Left ventricle myocardium superior (tissue), 1 donor: ENCODE measurements at regions not wholly inside any gene's neighbourhood (a gene's known extent, or its start where the extent isn't known, plus 50 kb on each side); places are given as distances from the start of the nearest gene placed in this dataset.

ENCODE experiments used
- ATAC-seq: fragments of 200-7000 bp; cut with Tn5 transposase; one replicate; pipeline ENCODE4 v1.9.1; 2020; ENCODE audit warnings: mild to moderate bottlenecking, moderate library complexity
- DNase-seq: peaks from one replicate; pipeline ENCODE4 v3.0.0-alpha.2; 2020
- intact Hi-C: fragments of 100-400 bp; cut with micrococcal nuclease; formaldehyde crosslinking; loops from one replicate; pipeline ENCODE4 v1.11.0; 2022
- donor health status: DM: no; HTN: yes; CAD: no; lungs with severe emphysema.

GRCh38 chr1:94736549-94736948, 83.6 kb upstream of the SLC44A3 start:
- intact Hi-C loops: no loop called here
- ATAC-seq (no peak), DNase-seq (no peak)

- intact Hi-C loops: no loop called here
- no peak for DNase-seq
Measured at GRCh38 chr1:94736073-94736472, 84.1 kb upstream of the SLC44A3 start.

GRCh38 chr1:94734963-94735901, 84.9 kb upstream of the SLC44A3 start:
- peak; percentile 78 for ATAC-seq
- intact Hi-C loops: no loop called here
- peak; percentile 44 for DNase-seq

More at GRCh38 chr1:94736073-94736472, 84.1 kb upstream of the SLC44A3 start:
- no peak for ATAC-seq

- ATAC-seq (no peak), DNase-seq (no peak)
- intact Hi-C loops: no loop called here
Measured at GRCh38 chr1:94731891-94732290, 88.3 kb upstream of the SLC44A3 start.

- DNase-seq: no peak
- intact Hi-C loops: no loop called here
- no peak for ATAC-seq
Measured at GRCh38 chr1:94730450-94730849, 89.7 kb upstream of the SLC44A3 start.

GRCh38 chr1:94729267-94729666, 90.9 kb upstream of the SLC44A3 start:
- intact Hi-C loops: no loop called here
- ATAC-seq (peak; percentile 72), DNase-seq (no peak)

GRCh38 chr1:94727846-94728715, 92.1 kb upstream of the SLC44A3 start:
- intact Hi-C loops: no loop called here
- no peak for DNase-seq
- no peak for ATAC-seq

GRCh38 chr1:94726981-94727685, 93.0 kb upstream of the SLC44A3 start:
- DNase-seq: no peak
- intact Hi-C loops: no loop called here
- no peak for ATAC-seq

GRCh38 chr1:94725566-94725965, 94.6 kb upstream of the SLC44A3 start:
- intact Hi-C loops: no loop called here
- ATAC-seq (no peak), DNase-seq (no peak)

GRCh38 chr1:94723894-94724293, 96.3 kb upstream of the SLC44A3 start:
- no peak for DNase-seq
- no peak for ATAC-seq
- intact Hi-C loops: no loop called here

GRCh38 chr1:94723463-94723862, 96.7 kb upstream of the SLC44A3 start:
- DNase-seq: no peak
- peak; percentile 46 for ATAC-seq
- intact Hi-C loops: no loop called here

GRCh38 chr1:94722181-94722580, 98.0 kb upstream of the SLC44A3 start:
- ATAC-seq: no peak
- DNase-seq: no peak
- intact Hi-C loops: no loop called here

GRCh38 chr1:94721240-94721639, 98.9 kb upstream of the SLC44A3 start:
- ATAC-seq (peak; percentile 60), DNase-seq (no peak)
- intact Hi-C loops: no loop called here

GRCh38 chr1:94719926-94720793, 100.0 kb upstream of the SLC44A3 start:
- intact Hi-C loops: no loop called here
- DNase-seq: no peak
- ATAC-seq: peak; percentile 56

GRCh38 chr1:94716965-94717364, 103.2 kb upstream of the SLC44A3 start:
- intact Hi-C loops: no loop called here
- DNase-seq: no peak

GRCh38 chr1:94715321-94715720, 104.8 kb upstream of the SLC44A3 start:
- ATAC-seq (no peak), DNase-seq (no peak)
- intact Hi-C loops: no loop called here

More at GRCh38 chr1:94716965-94717364, 103.2 kb upstream of the SLC44A3 start:
- ATAC-seq: no peak

- ATAC-seq (no peak), DNase-seq (no peak)
- intact Hi-C loops: no loop called here
Measured at GRCh38 chr1:94714552-94714951, 105.6 kb upstream of the SLC44A3 start.

GRCh38 chr1:94714152-94714551, 106.0 kb upstream of the SLC44A3 start:
- DNase-seq (no peak), ATAC-seq (no peak)
- intact Hi-C loops: no loop called here
